ENCODE measurements at regions not wholly inside any gene's neighbourhood (a gene's known extent, or its start where the extent isn't known, plus 50 kb on each side); places are given as distances from the start of the nearest gene placed in this dataset.

DNA sequence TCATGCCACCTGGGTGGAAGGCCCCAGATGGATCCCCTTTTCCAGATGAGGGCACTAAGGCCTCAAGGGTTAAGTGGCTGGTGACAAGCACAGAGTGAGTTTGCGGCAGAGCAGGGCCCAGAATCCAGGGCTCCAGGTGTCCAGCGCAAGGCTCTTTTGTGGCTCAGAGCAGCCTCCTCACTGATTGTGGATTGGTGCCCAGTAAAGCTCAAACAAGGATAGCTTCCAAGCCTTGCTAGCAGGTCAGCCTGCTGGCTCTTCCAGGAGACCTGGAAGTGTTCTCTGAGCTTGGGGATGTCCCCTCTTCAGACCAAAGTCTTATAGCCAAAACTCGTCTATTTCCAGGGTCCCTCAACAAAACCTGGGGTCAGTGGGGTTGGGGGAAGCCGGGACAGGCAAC, 167.6 kb upstream of the SYT13 start:
- no peak for TF ChIP-seq POLR2A (IDR thresholded peaks at IDR 0.05)
- TF ChIP-seq, protein P1, sequence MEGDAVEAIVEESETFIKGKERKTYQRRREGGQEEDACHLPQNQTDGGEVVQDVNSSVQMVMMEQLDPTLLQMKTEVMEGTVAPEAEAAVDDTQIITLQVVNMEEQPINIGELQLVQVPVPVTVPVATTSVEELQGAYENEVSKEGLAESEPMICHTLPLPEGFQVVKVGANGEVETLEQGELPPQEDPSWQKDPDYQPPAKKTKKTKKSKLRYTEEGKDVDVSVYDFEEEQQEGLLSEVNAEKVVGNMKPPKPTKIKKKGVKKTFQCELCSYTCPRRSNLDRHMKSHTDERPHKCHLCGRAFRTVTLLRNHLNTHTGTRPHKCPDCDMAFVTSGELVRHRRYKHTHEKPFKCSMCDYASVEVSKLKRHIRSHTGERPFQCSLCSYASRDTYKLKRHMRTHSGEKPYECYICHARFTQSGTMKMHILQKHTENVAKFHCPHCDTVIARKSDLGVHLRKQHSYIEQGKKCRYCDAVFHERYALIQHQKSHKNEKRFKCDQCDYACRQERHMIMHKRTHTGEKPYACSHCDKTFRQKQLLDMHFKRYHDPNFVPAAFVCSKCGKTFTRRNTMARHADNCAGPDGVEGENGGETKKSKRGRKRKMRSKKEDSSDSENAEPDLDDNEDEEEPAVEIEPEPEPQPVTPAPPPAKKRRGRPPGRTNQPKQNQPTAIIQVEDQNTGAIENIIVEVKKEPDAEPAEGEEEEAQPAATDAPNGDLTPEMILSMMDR (IDR thresholded peaks at IDR 0.05 in 8 of 11, conservative IDR thresholded peaks at IDR 0.05 in 3 of 11), result no peak
